ENCODE measurements at regions not wholly inside any gene's neighbourhood (a gene's known extent, or its start where the extent isn't known, plus 50 kb on each side); places are given as distances from the start of the nearest gene placed in this dataset.

DNA sequence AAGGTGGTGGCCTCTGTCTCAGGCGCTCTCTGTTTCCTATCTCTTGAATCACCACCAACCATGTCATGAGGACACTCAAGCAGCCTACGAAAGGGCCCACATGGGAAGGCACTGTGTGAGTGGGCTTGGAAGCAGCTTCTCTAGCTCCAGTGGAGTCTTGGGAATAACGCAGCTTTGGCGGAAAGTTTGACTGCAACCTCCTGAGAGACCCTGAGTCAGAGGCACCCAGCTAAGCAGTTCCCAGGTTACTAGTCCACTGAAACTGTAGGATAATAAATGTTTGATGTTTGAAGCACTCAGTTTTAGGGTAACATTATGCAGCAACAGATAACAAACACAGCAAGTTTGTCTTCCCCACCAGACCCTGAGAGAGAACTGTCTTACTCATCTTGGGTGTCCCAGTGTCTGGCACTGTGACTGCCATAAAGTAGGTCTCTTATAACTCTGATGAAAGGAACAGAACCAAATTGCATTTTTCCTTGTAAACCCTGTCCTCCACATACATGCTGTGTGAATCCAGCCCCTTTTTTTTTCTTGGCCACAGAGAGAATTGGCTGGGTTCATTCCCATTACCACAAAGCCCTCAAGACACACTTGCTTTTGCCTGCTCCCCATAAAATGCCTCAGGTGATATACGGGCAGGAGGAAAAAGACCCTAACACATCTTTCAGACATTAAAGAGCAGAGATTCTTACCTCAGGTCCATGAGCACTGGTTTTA, 185.5 kb downstream of the ZNF365 start:
- no peak for DNase-seq (ENCODE audit: low spot score in 2 of 2, unreplicated experiment in 2 of 2)
- no peaks in the 10 kb centered on the region for H3K9me3 Mint-ChIP-seq
- H3K4me1 Mint-ChIP-seq: peaks cover 2% of the 10 kb centered on the region
- no peaks in the 10 kb centered on the region for H3K36me3 Mint-ChIP-seq
- no peak overlapping the region for H3K4me3 Mint-ChIP-seq
- peaks cover 9% of the 10 kb centered on the region for H3K27me3 Mint-ChIP-seq (ENCODE audit: low read depth)
- TF ChIP-seq, protein P1, sequence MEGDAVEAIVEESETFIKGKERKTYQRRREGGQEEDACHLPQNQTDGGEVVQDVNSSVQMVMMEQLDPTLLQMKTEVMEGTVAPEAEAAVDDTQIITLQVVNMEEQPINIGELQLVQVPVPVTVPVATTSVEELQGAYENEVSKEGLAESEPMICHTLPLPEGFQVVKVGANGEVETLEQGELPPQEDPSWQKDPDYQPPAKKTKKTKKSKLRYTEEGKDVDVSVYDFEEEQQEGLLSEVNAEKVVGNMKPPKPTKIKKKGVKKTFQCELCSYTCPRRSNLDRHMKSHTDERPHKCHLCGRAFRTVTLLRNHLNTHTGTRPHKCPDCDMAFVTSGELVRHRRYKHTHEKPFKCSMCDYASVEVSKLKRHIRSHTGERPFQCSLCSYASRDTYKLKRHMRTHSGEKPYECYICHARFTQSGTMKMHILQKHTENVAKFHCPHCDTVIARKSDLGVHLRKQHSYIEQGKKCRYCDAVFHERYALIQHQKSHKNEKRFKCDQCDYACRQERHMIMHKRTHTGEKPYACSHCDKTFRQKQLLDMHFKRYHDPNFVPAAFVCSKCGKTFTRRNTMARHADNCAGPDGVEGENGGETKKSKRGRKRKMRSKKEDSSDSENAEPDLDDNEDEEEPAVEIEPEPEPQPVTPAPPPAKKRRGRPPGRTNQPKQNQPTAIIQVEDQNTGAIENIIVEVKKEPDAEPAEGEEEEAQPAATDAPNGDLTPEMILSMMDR (IDR thresholded peaks at IDR 0.05; ENCODE audit: unreplicated experiment): no peak
- peak overlapping the region; percentile 6 for H3K27ac Mint-ChIP-seq

DNA sequence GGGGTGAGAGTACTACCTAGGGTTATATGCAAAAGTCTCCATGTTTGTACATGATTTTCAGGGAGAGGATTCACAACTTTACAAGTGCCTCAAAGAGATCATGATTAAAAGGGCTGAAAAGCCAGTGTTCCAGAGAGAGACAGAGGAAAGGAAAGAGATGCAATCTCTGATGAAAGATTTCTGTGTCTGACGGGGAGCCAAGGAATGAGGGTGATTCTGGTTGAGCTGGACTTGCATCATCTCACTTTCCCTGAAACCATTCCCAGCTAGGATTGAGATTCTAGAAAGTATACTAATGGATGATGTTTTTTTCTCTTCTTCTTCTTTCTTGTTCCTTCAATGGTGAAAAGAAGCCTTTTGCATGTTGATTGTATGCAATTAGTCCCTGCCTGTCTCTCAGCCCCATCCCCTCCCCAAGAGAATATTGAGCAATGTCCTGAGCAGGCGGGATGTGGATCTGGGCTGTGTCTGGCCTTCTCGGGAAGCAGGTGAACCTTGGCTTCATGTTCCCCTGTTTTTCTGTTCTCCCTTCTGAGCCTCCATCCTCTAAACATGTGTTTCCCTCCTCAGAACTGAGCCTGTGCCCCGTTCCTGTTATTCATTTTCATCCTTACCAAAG, 186.1 kb downstream of the ZNF365 start:
- no peak for DNase-seq (ENCODE audit: low spot score in 2 of 2, unreplicated experiment in 2 of 2)
- H3K4me3 Mint-ChIP-seq: no peak overlapping the region

DNA sequence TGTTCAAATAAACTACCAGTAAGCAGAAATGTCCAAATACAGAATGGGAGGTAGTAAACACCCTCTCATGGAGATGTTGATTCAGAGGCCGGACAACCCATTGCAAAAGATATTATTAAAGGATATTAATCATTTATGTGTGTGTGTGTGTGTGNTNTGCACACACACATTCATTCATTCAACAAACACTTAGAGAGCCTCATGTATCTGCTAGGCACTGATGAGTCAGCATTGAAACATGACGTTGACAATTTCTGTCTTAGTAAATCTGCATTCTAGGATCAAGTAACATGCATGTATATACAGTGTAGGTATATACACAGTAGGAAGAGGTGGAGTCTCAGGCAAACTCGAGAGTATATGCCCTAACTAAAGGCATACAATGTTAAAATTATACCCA, 187.0 kb downstream of the ZNF365 start:
- DNase-seq (ENCODE audit: low spot score in 2 of 2, unreplicated experiment in 2 of 2): no peak
- H3K36me3 Mint-ChIP-seq: no peaks in the 10 kb centered on the region
- no peak overlapping the region for H3K27ac Mint-ChIP-seq
- peaks cover 8% of the 10 kb centered on the region for H3K27me3 Mint-ChIP-seq (ENCODE audit: low read depth)
- TF ChIP-seq, protein P1 (IDR thresholded peaks at IDR 0.05; ENCODE audit: unreplicated experiment): no peak
- no peak overlapping the region for H3K4me3 Mint-ChIP-seq
- H3K9me3 Mint-ChIP-seq: no peaks in the 10 kb centered on the region
- peaks cover 2% of the 10 kb centered on the region for H3K4me1 Mint-ChIP-seq

More for the DNA sequence above, 186.1 kb downstream of the ZNF365 start:
- peaks cover 2% of the 10 kb centered on the region for H3K4me1 Mint-ChIP-seq
- TF ChIP-seq, protein P1 (IDR thresholded peaks at IDR 0.05; ENCODE audit: unreplicated experiment): no peak
- no peaks in the 10 kb centered on the region for H3K36me3 Mint-ChIP-seq
- H3K27ac Mint-ChIP-seq: peak overlapping the region; percentile 6
- H3K9me3 Mint-ChIP-seq: no peaks in the 10 kb centered on the region
- H3K27me3 Mint-ChIP-seq (ENCODE audit: low read depth): peaks cover 8% of the 10 kb centered on the region

DNA sequence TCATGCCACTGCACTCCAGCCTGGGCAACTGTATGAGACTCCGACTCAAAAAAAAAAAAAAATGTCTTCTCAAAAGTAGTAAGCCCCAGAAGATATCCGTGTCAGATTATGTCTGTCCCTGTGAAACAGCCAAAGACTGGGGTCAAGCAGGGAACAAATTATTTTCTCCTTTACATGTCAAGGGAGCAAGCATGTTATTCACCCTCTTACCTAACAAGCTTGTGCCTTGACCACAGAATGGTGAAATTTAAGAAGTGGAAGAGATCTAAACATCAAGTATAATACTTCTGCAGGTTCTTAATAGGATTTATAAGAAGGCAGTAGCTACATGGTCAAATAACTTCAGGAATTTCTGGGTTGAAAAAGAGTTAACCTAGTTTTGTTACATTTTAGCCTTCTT, 187.9 kb downstream of the ZNF365 start:
- TF ChIP-seq, protein P1 (IDR thresholded peaks at IDR 0.05; ENCODE audit: unreplicated experiment): no peak
- Mint-ChIP-seq H3K9me3 (no peaks in the 10 kb centered on the region), H3K36me3 (no peaks in the 10 kb centered on the region), H3K27ac (no peak overlapping the region), H3K27me3 (ENCODE audit: low read depth) (peaks cover 7% of the 10 kb centered on the region), H3K4me1 (peaks cover 2% of the 10 kb centered on the region), H3K4me3 (no peak overlapping the region)
- DNase-seq (ENCODE audit: low spot score in 2 of 2, unreplicated experiment in 2 of 2): no peak

DNA sequence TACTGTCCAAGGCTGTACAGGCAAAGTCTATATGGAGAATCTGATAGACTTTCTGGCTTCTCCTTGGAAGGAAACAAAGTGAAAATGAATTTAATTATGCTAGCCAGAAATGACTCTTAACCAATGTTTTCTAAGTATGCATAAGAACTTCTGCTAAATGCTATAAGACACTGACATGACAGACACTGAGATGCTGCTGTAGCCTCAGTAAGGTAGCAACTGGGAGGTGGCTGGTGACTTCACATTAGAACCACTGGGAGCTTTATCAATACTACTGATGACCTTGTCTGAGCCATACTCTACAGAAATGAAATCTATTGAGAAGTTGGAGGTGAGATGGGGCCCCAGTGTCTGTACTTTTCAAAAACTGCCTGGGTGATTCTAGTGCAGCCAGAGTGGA, 188.6 kb downstream of the ZNF365 start:
- Mint-ChIP-seq H3K36me3 (no peaks in the 10 kb centered on the region), H3K4me1 (peaks cover 2% of the 10 kb centered on the region), H3K9me3 (no peaks in the 10 kb centered on the region), H3K4me3 (no peak overlapping the region), H3K27ac (no peak overlapping the region), H3K27me3 (ENCODE audit: low read depth) (peaks cover 7% of the 10 kb centered on the region)
- TF ChIP-seq, protein P1 (IDR thresholded peaks at IDR 0.05; ENCODE audit: unreplicated experiment): no peak
- no peak for DNase-seq (ENCODE audit: low spot score in 2 of 2, unreplicated experiment in 2 of 2)

All from mesothelial cell of epicardium (in vitro differentiated cells).